ENCODE measurements at regions not wholly inside any gene's neighbourhood (a gene's known extent, or its start where the extent isn't known, plus 50 kb on each side); places are given as distances from the start of the nearest gene placed in this dataset.

- WGBS (ENCODE audit: insufficient coverage, insufficient replicate concordance, low lambda C conversion rate, missing lambda C conversion rate): 72% methylated on average over 51 of the region's 52 CpGs
- Histone ChIP-seq H3K4me2 (ENCODE audit: control insufficient read depth, insufficient read depth) (no peak overlapping the region), H3K9me3 (replicated peaks; ENCODE audit: control insufficient read depth, insufficient read depth, low read length) (no peaks in the 10 kb centered on the region), H2AFZ (ENCODE audit: control insufficient read depth, low read depth, low read length) (no peak overlapping the region), H3K4me3 (no peak overlapping the region), H3K27me3 (replicated peaks in 1 of 2; ENCODE audit: control insufficient read depth in 2 of 2, insufficient read depth in 2 of 2, low read length in 1 of 2) (peaks cover 4 to 15% of the 10 kb centered on the region in 2 experiments; a peak in 3 of 4 replicates), H3K36me3 (ENCODE audit: control insufficient read depth in 2 of 2, insufficient read depth in 2 of 2, low read length in 1 of 2) (no peaks in the 10 kb centered on the region), H3K79me2 (ENCODE audit: control insufficient read depth, insufficient read depth, low read length) (no peaks in the 10 kb centered on the region), H3K27ac (ENCODE audit: control insufficient read depth, insufficient read depth) (no peak overlapping the region), H3K4me1 (ENCODE audit: control insufficient read depth, insufficient read depth, low read length) (no peaks in the 10 kb centered on the region), H4K20me1 (ENCODE audit: control insufficient read depth, insufficient read depth) (no peaks in the 10 kb centered on the region), H3K9ac (ENCODE audit: control insufficient read depth, insufficient read depth, low read length) (no peak overlapping the region)
- no peak for DNase-seq (ENCODE audit: low read depth, low spot score)
- intact Hi-C loops (cut with micrococcal nuclease; ENCODE audit: unreplicated experiment) (no loop called here), in situ Hi-C loops (cut with MboI) (no loop called here)
- SMC1A ChIA-PET (ENCODE audit: uncharacterized antibody, unreplicated experiment): no interaction called here
- no peak for FAIRE-seq
- TF ChIP-seq, protein P1, sequence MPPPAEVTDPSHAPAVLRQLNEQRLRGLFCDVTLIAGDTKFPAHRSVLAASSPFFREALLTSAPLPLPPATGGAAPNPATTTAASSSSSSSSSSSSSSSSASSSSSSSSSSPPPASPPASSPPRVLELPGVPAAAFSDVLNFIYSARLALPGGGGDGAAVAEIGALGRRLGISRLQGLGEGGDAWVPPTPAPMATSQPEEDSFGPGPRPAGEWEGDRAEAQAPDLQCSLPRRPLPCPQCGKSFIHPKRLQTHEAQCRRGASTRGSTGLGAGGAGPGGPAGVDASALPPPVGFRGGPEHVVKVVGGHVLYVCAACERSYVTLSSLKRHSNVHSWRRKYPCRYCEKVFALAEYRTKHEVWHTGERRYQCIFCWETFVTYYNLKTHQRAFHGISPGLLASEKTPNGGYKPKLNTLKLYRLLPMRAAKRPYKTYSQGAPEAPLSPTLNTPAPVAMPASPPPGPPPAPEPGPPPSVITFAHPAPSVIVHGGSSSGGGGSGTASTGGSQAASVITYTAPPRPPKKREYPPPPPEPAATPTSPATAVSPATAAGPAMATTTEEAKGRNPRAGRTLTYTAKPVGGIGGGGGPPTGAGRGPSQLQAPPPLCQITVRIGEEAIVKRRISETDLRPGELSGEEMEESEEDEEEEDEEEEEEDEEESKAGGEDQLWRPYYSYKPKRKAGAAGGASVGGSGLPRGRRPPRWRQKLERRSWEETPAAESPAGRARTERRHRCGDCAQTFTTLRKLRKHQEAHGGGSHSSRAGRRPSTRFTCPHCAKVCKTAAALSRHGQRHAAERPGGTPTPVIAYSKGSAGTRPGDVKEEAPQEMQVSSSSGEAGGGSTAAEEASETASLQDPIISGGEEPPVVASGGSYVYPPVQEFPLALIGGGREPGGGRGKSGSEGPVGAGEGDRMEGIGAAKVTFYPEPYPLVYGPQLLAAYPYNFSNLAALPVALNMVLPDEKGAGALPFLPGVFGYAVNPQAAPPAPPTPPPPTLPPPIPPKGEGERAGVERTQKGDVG (CRISPR knock-in tag; IDR thresholded peaks at IDR 0.05): no peak
- TF ChIP-seq BCL11A (IDR thresholded peaks at IDR 0.05; ENCODE audit: low read depth, low read length) (no peak), CBX5 (IDR thresholded peaks at IDR 0.05; ENCODE audit: low read depth) (no peak), SRF (IDR thresholded peaks at IDR 0.05; ENCODE audit: low read depth in 2 of 2, low read length in 2 of 2) (no peak), MLLT1 (IDR thresholded peaks at IDR 0.05) (no peak), NFIC (IDR thresholded peaks at IDR 0.05; ENCODE audit: low read depth, low read length) (no peak), NFXL1 (IDR thresholded peaks at IDR 0.05; ENCODE audit: borderline replicate concordance) (no peak), PAX5 (IDR thresholded peaks at IDR 0.05; ENCODE audit: borderline replicate concordance, low read depth, low read length) (no peak), ZNF217 (IDR thresholded peaks at IDR 0.05) (no peak)
- TF ChIP-seq, protein P2, sequence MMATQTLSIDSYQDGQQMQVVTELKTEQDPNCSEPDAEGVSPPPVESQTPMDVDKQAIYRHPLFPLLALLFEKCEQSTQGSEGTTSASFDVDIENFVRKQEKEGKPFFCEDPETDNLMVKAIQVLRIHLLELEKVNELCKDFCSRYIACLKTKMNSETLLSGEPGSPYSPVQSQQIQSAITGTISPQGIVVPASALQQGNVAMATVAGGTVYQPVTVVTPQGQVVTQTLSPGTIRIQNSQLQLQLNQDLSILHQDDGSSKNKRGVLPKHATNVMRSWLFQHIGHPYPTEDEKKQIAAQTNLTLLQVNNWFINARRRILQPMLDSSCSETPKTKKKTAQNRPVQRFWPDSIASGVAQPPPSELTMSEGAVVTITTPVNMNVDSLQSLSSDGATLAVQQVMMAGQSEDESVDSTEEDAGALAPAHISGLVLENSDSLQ (IDR thresholded peaks at IDR 0.05): no peak
- TF ChIP-seq, protein P3, sequence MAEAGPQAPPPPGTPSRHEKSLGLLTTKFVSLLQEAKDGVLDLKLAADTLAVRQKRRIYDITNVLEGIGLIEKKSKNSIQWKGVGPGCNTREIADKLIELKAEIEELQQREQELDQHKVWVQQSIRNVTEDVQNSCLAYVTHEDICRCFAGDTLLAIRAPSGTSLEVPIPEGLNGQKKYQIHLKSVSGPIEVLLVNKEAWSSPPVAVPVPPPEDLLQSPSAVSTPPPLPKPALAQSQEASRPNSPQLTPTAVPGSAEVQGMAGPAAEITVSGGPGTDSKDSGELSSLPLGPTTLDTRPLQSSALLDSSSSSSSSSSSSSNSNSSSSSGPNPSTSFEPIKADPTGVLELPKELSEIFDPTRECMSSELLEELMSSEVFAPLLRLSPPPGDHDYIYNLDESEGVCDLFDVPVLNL (IDR thresholded peaks at IDR 0.05; ENCODE audit: low read depth, low read length): no peak
- RAD21 ChIA-PET (ENCODE audit: unreplicated experiment): no interaction called here
- POLR2A ChIA-PET: no interaction called here
- CTCF ChIA-PET: interaction anchor here (0.5 kb wide), 1 partner anchor 23 kb away, joined by 3 read pairs; no protein-coding TSS in a partner anchor
- ATAC-seq: no peak
- BruUV-seq (replicated peaks): no TSS peak
Measured at GRCh38 chr1:201648907-201649721, 110.2 kb downstream of the NAV1 start.

Measured in GM12878 (cell line).